KOPT-K1 (cell line): ENCODE measurements at regions not wholly inside any gene's neighbourhood (a gene's known extent, or its start where the extent isn't known, plus 50 kb on each side); places are given as distances from the start of the nearest gene placed in this dataset.
"Not testable (repeated sequence)": the region's sequence is repeated elsewhere in the genome, so short reads cannot be mapped to it uniquely, and the experiment has no call there.

Experiments used
- H3K27ac ChIP-seq: fragments of 200-600 bp; sonication (generic); 2 replicates; pipeline ENCODE4 v1.5.1; 2016; ENCODE audit warnings: antibody characterized with exemption, mild to moderate bottlenecking, low read depth, low read length; ENCODE audit not compliant: poor library complexity, severe bottlenecking
- H3K36me3 ChIP-seq: fragments of 200-600 bp; sonication (generic); 2 replicates; pipeline ENCODE4 v1.5.1; 2017; ENCODE audit warnings: antibody characterized with exemption, mild to moderate bottlenecking, low read length, moderate library complexity; ENCODE audit not compliant: insufficient read depth
- H3K9me3 ChIP-seq: fragments of 200-600 bp; sonication (generic); 2 replicates; pipeline ENCODE4 v1.5.1; 2017; ENCODE audit warnings: antibody characterized with exemption, low read length, mild to moderate bottlenecking; ENCODE audit not compliant: insufficient read depth, poor library complexity, severe bottlenecking

GRCh38 chr1:101526813-101527212, 290.0 kb downstream of the S1PR1 start:
- H3K27ac ChIP-seq: no peak overlapping the region
- H3K9me3 ChIP-seq: no peaks in the 10 kb centered on the region
- no peaks in the 10 kb centered on the region for H3K36me3 ChIP-seq

- H3K9me3 ChIP-seq: no peaks in the 10 kb centered on the region
- H3K27ac ChIP-seq: no peak overlapping the region
- no peaks in the 10 kb centered on the region for H3K36me3 ChIP-seq
Measured at GRCh38 chr1:101532377-101532776, 295.6 kb downstream of the S1PR1 start.

GRCh38 chr1:101540161-101540560, 303.3 kb downstream of the S1PR1 start:
- H3K9me3 ChIP-seq: no peaks in the 10 kb centered on the region
- H3K36me3 ChIP-seq: no peaks in the 10 kb centered on the region
- H3K27ac ChIP-seq: no peak overlapping the region

- Histone ChIP-seq H3K27ac (no peak overlapping the region), H3K36me3 (no peaks in the 10 kb centered on the region), H3K9me3 (no peaks in the 10 kb centered on the region)
Measured at GRCh38 chr1:101546885-101547284, 310.1 kb downstream of the S1PR1 start.

- Histone ChIP-seq H3K36me3 (no peaks in the 10 kb centered on the region), H3K27ac (no peak overlapping the region), H3K9me3 (no peaks in the 10 kb centered on the region)
Measured at GRCh38 chr1:101547357-101547756, 310.5 kb downstream of the S1PR1 start.

- Histone ChIP-seq H3K36me3 (no peaks in the 10 kb centered on the region), H3K27ac (no peak overlapping the region), H3K9me3 (no peaks in the 10 kb centered on the region)
Measured at GRCh38 chr1:101548376-101548775, 311.6 kb downstream of the S1PR1 start.

GRCh38 chr1:101550581-101550980, 313.8 kb downstream of the S1PR1 start:
- Histone ChIP-seq H3K9me3 (no peaks in the 10 kb centered on the region), H3K27ac (no peak overlapping the region)

GRCh38 chr1:101566883-101567538, 330.2 kb downstream of the S1PR1 start:
- H3K36me3 ChIP-seq: no peaks in the 10 kb centered on the region
- peaks cover 11% of the 10 kb centered on the region for H3K9me3 ChIP-seq
- no peak overlapping the region for H3K27ac ChIP-seq

More at GRCh38 chr1:101550581-101550980, 313.8 kb downstream of the S1PR1 start:
- H3K36me3 ChIP-seq: no peaks in the 10 kb centered on the region

GRCh38 chr1:101567582-101568189, 330.9 kb downstream of the S1PR1 start:
- no peak overlapping the region for H3K27ac ChIP-seq
- no peaks in the 10 kb centered on the region for H3K36me3 ChIP-seq
- H3K9me3 ChIP-seq: peaks cover 11% of the 10 kb centered on the region

- no peaks in the 10 kb centered on the region for H3K9me3 ChIP-seq
- no peaks in the 10 kb centered on the region for H3K36me3 ChIP-seq
- no peak overlapping the region for H3K27ac ChIP-seq
Measured at GRCh38 chr1:101587741-101588140, 350.9 kb downstream of the S1PR1 start.

GRCh38 chr1:101588677-101589076, 351.9 kb downstream of the S1PR1 start:
- Histone ChIP-seq H3K9me3 (no peaks in the 10 kb centered on the region), H3K27ac (no peak overlapping the region), H3K36me3 (no peaks in the 10 kb centered on the region)

GRCh38 chr1:101592845-101593244, 356.0 kb downstream of the S1PR1 start:
- Histone ChIP-seq H3K36me3 (no peaks in the 10 kb centered on the region), H3K9me3 (no peaks in the 10 kb centered on the region), H3K27ac (no peak overlapping the region)

GRCh38 chr1:101595881-101596374, 359.1 kb downstream of the S1PR1 start:
- Histone ChIP-seq H3K27ac (no peak overlapping the region), H3K36me3 (no peaks in the 10 kb centered on the region), H3K9me3 (no peaks in the 10 kb centered on the region)

- H3K36me3 ChIP-seq, H3K9me3 ChIP-seq, H3K27ac ChIP-seq: not testable (repeated sequence)
Measured at GRCh38 chr1:101600615-101601014, 363.8 kb downstream of the S1PR1 start.

GRCh38 chr1:101603726-101604125, 366.9 kb downstream of the S1PR1 start:
- Histone ChIP-seq H3K36me3 (no peaks in the 10 kb centered on the region), H3K27ac (no peak overlapping the region), H3K9me3 (no peaks in the 10 kb centered on the region)

- Histone ChIP-seq H3K27ac (no peak overlapping the region), H3K9me3 (peaks cover 3% of the 10 kb centered on the region), H3K36me3 (no peaks in the 10 kb centered on the region)
Measured at GRCh38 chr1:101605878-101606277, 369.1 kb downstream of the S1PR1 start.
